ENCODE measurements at regions not wholly inside any gene's neighbourhood (a gene's known extent, or its start where the extent isn't known, plus 50 kb on each side); places are given as distances from the start of the nearest gene placed in this dataset.

DNA sequence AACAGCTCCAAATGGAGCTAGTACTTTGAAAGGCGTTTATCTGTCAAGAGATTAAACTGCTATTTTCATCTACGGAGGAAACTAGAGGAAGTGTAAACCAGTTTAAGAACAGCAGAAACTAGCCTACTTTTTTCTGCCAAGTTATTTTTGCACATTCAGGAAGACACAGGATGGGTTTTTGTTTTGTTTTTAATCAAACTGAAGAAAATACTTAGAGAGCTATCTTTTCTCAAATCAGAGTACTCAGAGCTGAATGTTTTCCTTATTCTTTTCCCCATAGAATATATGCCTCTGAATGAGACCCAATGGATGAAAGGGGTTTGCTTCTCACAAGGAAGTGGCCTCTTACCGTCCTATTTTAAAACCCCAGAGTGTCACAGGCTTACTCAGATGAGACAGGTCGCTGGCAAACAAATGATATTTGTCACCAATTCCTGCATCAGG lies 538.5 kb downstream of the CD83 start:
- intact Hi-C loops (cut with micrococcal nuclease; ENCODE audit: unreplicated experiment): no loop called here
- Mint-ChIP-seq H3K4me1 (ENCODE audit: low read depth, unreplicated experiment) (no peaks in the 10 kb centered on the region), H3K36me3 (ENCODE audit: insufficient read depth, unreplicated experiment) (no peaks in the 10 kb centered on the region), H3K27ac (ENCODE audit: unreplicated experiment) (no peak overlapping the region), H3K9me3 (ENCODE audit: unreplicated experiment) (no peaks in the 10 kb centered on the region), H3K4me3 (ENCODE audit: unreplicated experiment) (no peak overlapping the region), H3K27me3 (ENCODE audit: insufficient read depth, unreplicated experiment) (no peaks in the 10 kb centered on the region)
- no peaks in the 10 kb centered on the region for H3K27me3 ChIP-seq (replicated peaks; ENCODE audit: control insufficient read depth, insufficient read depth, low read length)
- H3K36me3 ChIP-seq (ENCODE audit: control insufficient read depth, insufficient read depth, low read length): no peaks in the 10 kb centered on the region
- H3K4me1 ChIP-seq: peaks cover 21% of the 10 kb centered on the region; the same call in 1 of the 2 replicates
- no peak for DNase-seq
- no peak overlapping the region for H3K4me3 ChIP-seq (ENCODE audit: low read depth, low read length)
- no peak for TF ChIP-seq CTCF (IDR thresholded peaks at IDR 0.05; ENCODE audit: insufficient read depth in 1 of 2, low read depth in 1 of 2, low read length in 1 of 2, severe bottlenecking in 1 of 2, unreplicated experiment in 1 of 2)
- POLR2A ChIA-PET: no interaction called here
- CTCF ChIA-PET: no interaction called here
- H3K9me3 ChIP-seq: no peaks in the 10 kb centered on the region
- no TSS peak for BruUV-seq (replicated peaks)

- POLR2A ChIA-PET: no interaction called here
- H3K4me3 Mint-ChIP-seq (ENCODE audit: unreplicated experiment): no peak overlapping the region
- H3K36me3 Mint-ChIP-seq (ENCODE audit: insufficient read depth, unreplicated experiment): no peaks in the 10 kb centered on the region
Observed at GRCh38 chr6:14656649-14657048, 539.1 kb downstream of the CD83 start.

GRCh38 chr6:14658030-14658429 lies 540.5 kb downstream of the CD83 start:
- Mint-ChIP-seq H3K27ac (ENCODE audit: unreplicated experiment) (no peak overlapping the region), H3K27me3 (ENCODE audit: insufficient read depth, unreplicated experiment) (no peaks in the 10 kb centered on the region), H3K4me1 (ENCODE audit: low read depth, unreplicated experiment) (no peaks in the 10 kb centered on the region), H3K9me3 (ENCODE audit: unreplicated experiment) (no peaks in the 10 kb centered on the region), H3K4me3 (ENCODE audit: unreplicated experiment) (no peak overlapping the region), H3K36me3 (ENCODE audit: insufficient read depth, unreplicated experiment) (no peaks in the 10 kb centered on the region)
- TF ChIP-seq CTCF (IDR thresholded peaks at IDR 0.05; ENCODE audit: insufficient read depth in 1 of 2, low read depth in 1 of 2, low read length in 1 of 2, severe bottlenecking in 1 of 2, unreplicated experiment in 1 of 2): no peak
- intact Hi-C loops (cut with micrococcal nuclease; ENCODE audit: unreplicated experiment): no loop called here
- no peaks in the 10 kb centered on the region for H3K27me3 ChIP-seq (replicated peaks; ENCODE audit: control insufficient read depth, insufficient read depth, low read length)
- CTCF ChIA-PET: no interaction called here
- DNase-seq: no peak
- peaks cover 17% of the 10 kb centered on the region; the same call in 1 of the 2 replicates for H3K4me1 ChIP-seq
- H3K4me3 ChIP-seq (ENCODE audit: low read depth, low read length): no peak overlapping the region
- H3K9me3 ChIP-seq: no peaks in the 10 kb centered on the region
- BruUV-seq (replicated peaks): no TSS peak
- POLR2A ChIA-PET: no interaction called here
- H3K36me3 ChIP-seq (ENCODE audit: control insufficient read depth, insufficient read depth, low read length): no peaks in the 10 kb centered on the region

More at GRCh38 chr6:14656649-14657048, 539.1 kb downstream of the CD83 start:
- Histone ChIP-seq H3K27me3 (replicated peaks; ENCODE audit: control insufficient read depth, insufficient read depth, low read length) (no peaks in the 10 kb centered on the region), H3K36me3 (ENCODE audit: control insufficient read depth, insufficient read depth, low read length) (no peaks in the 10 kb centered on the region), H3K4me3 (ENCODE audit: low read depth, low read length) (no peak overlapping the region), H3K4me1 (peaks cover 24% of the 10 kb centered on the region; the same call in 1 of the 2 replicates), H3K9me3 (no peaks in the 10 kb centered on the region)
- intact Hi-C loops (cut with micrococcal nuclease; ENCODE audit: unreplicated experiment): no loop called here
- no TSS peak for BruUV-seq (replicated peaks)
- DNase-seq: no peak
- Mint-ChIP-seq H3K27ac (ENCODE audit: unreplicated experiment) (no peak overlapping the region), H3K9me3 (ENCODE audit: unreplicated experiment) (no peaks in the 10 kb centered on the region), H3K4me1 (ENCODE audit: low read depth, unreplicated experiment) (no peaks in the 10 kb centered on the region), H3K27me3 (ENCODE audit: insufficient read depth, unreplicated experiment) (no peaks in the 10 kb centered on the region)
- CTCF ChIA-PET: no interaction called here
- TF ChIP-seq CTCF (IDR thresholded peaks at IDR 0.05; ENCODE audit: insufficient read depth in 1 of 2, low read depth in 1 of 2, low read length in 1 of 2, severe bottlenecking in 1 of 2, unreplicated experiment in 1 of 2): no peak

Measured in Caco-2 (cell line).